Tibial nerve (tissue), 4 donors: ENCODE measurements at regions not wholly inside any gene's neighbourhood (a gene's known extent, or its start where the extent isn't known, plus 50 kb on each side); places are given as distances from the start of the nearest gene placed in this dataset.

ENCODE experiments used
- DNase-seq, 2 donors: peaks; one replicate each; pipeline ENCODE4 v3.0.0-alpha.2; 2019; ENCODE audit warnings: low spot score in 2 of 2
- H3K27ac ChIP-seq, 4 donors: fragments of 200-600 bp; sonication (generic) in 3 of 4; one replicate each; pipeline ENCODE4 v1.5.1; 2017 to 2019; ENCODE audit warnings: mild to moderate bottlenecking in 1 of 4
- H3K27me3 ChIP-seq, 2 donors: fragments of 200-600 bp; sonication (generic) in 1 of 2; one replicate each; pipeline versions ENCODE4 v1.5.1 to v1.6.0; 2017 to 2019
- H3K36me3 ChIP-seq, 3 donors: fragments of 200-600 bp; sonication (generic); one replicate each; pipeline ENCODE4 v1.5.1; 2018 to 2019
- H3K4me1 ChIP-seq, 4 donors: fragments of 200-600 bp; sonication (generic) in 3 of 4; one replicate each; pipeline ENCODE4 v1.5.1; 2017 to 2019
- H3K4me3 ChIP-seq, 4 donors: fragments of 200-600 bp; sonication (generic) in 3 of 4; one replicate each; pipeline ENCODE4 v1.5.1; 2017 to 2019; ENCODE audit warnings: mild to moderate bottlenecking in 1 of 4, moderate library complexity in 1 of 4
- H3K9me3 ChIP-seq, 4 donors: fragments of 200-600 bp; sonication (generic) in 3 of 4; one replicate each; pipeline ENCODE4 v1.5.1; 2017 to 2019
- EP300 ChIP-seq, 2 donors: sonication (generic); formaldehyde crosslinking; IDR thresholded peaks; one replicate each; pipeline ENCODE4 v1.6.1; 2017; ENCODE audit warnings: antibody characterized with exemption in 2 of 2, mild to moderate bottlenecking in 1 of 2
- POLR2A ChIP-seq, 2 donors: fragments of 450-650 bp; IDR thresholded peaks; one replicate each; pipeline ENCODE4 v1.6.1; 2017; ENCODE audit warnings: antibody characterized with exemption in 2 of 2, mild to moderate bottlenecking in 2 of 2, moderate library complexity in 2 of 2
- WGBS, 2 donors: methylation state at CpG; one replicate each; pipeline ENCODE4 v1.1.5; 2018; 5-methylcytosine and 5-hydroxymethylcytosine counted together
- TF ChIP-seq, protein P1 (sequence below), 5 experiments: fragments of 200-600 bp in 3 of 5; fragments of 450-650 bp in 2 of 5; sonication (generic) in 3 of 5; IDR thresholded peaks; one replicate each; pipeline ENCODE4 v1.5.1; 2016 to 2019; ENCODE audit warnings: antibody characterized with exemption in 5 of 5, mild to moderate bottlenecking in 3 of 5, moderate library complexity in 2 of 5

DNA sequence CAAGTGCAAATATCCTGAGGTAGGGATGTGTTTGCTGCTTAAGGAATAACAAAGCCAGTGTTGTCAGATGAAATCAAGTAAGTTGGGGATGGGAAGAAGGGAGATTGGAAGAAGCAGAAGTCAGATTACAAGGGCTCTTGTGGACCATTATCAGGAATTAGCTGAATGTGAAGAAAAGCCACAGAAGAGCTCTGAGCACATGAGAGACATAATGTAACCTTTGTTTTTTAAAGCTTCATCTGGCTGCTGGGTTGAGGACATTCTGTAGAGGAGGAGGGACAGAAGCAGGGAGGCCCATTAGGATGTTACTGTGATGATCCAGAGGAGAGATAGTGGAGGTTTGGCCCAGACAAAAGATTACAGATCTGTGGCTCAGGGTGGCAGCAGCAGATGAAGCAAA is 111.7 kb downstream of the DUSP10 start:
- no peak overlapping the region for H3K4me3 ChIP-seq
- TF ChIP-seq, protein P1, sequence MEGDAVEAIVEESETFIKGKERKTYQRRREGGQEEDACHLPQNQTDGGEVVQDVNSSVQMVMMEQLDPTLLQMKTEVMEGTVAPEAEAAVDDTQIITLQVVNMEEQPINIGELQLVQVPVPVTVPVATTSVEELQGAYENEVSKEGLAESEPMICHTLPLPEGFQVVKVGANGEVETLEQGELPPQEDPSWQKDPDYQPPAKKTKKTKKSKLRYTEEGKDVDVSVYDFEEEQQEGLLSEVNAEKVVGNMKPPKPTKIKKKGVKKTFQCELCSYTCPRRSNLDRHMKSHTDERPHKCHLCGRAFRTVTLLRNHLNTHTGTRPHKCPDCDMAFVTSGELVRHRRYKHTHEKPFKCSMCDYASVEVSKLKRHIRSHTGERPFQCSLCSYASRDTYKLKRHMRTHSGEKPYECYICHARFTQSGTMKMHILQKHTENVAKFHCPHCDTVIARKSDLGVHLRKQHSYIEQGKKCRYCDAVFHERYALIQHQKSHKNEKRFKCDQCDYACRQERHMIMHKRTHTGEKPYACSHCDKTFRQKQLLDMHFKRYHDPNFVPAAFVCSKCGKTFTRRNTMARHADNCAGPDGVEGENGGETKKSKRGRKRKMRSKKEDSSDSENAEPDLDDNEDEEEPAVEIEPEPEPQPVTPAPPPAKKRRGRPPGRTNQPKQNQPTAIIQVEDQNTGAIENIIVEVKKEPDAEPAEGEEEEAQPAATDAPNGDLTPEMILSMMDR (IDR thresholded peaks at IDR 0.05) = no peak
- TF ChIP-seq EP300 (IDR thresholded peaks at IDR 0.05) = no peak
- no peak for TF ChIP-seq POLR2A (IDR thresholded peaks at IDR 0.05)
- H3K4me1 ChIP-seq = no peaks in the 10 kb centered on the region
- no peak for DNase-seq
- no peaks in the 10 kb centered on the region for H3K27me3 ChIP-seq
- H3K9me3 ChIP-seq = no peaks in the 10 kb centered on the region
- H3K36me3 ChIP-seq = no peaks in the 10 kb centered on the region
- H3K27ac ChIP-seq = no peak overlapping the region

DNA sequence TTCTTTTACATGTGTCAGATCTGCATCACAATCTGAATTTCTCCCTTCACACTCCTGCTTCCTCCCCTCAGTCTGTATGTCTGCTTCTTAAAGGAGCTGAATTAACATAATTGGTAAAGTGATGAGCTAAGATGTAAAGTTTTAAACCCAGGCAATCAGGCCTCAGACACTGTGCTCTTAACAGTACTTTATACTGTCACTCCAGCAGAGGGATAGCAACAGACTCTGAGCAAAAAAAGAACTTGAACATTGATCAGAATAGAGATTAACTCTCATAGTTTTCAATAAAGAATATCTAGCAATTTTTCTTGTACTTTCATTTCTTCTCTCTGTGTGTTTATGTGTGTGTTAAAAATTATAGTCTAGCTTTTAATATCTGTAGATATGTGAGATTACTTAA is 110.3 kb downstream of the DUSP10 start:
- no peak overlapping the region for H3K27ac ChIP-seq
- H3K36me3 ChIP-seq = no peaks in the 10 kb centered on the region
- TF ChIP-seq EP300 (IDR thresholded peaks at IDR 0.05) = no peak
- H3K27me3 ChIP-seq = no peaks in the 10 kb centered on the region
- no peaks in the 10 kb centered on the region for H3K4me1 ChIP-seq
- no peak for DNase-seq
- H3K9me3 ChIP-seq = no peaks in the 10 kb centered on the region
- H3K4me3 ChIP-seq = no peak overlapping the region

DNA sequence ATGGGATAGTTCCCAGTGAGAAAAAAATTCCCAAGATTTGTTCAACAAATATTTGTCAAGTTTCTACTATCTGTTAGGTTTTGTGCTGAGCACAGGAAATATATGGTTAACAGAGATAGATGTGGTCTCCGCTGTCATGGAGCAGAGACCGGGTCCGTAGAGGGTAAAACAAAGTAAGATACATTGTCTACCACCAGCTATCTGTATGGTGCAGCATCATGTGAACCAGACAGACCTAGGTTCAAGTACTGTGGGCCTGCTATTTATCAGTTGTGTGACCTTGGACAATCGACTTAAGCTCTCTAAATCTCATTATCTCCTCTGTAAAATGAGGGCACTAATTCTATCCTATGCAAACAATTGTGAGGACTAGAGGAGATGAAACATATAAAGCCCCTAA is 109.8 kb downstream of the DUSP10 start:
- TF ChIP-seq POLR2A (IDR thresholded peaks at IDR 0.05) (no peak), EP300 (IDR thresholded peaks at IDR 0.05) (no peak)
- TF ChIP-seq, protein P1 (IDR thresholded peaks at IDR 0.05) = no peak
- no peaks in the 10 kb centered on the region for H3K27me3 ChIP-seq
- H3K36me3 ChIP-seq = no peaks in the 10 kb centered on the region
- H3K4me3 ChIP-seq = no peak overlapping the region
- no peak overlapping the region for H3K27ac ChIP-seq
- H3K4me1 ChIP-seq = peaks cover 0 to 4% (median under 1%) of the 10 kb centered on the region in 4 donors
- 63 to 73% methylated on average over 4 of the region's 4 CpGs for WGBS, 2 donors
- DNase-seq = no peak
- H3K9me3 ChIP-seq = no peaks in the 10 kb centered on the region

DNA sequence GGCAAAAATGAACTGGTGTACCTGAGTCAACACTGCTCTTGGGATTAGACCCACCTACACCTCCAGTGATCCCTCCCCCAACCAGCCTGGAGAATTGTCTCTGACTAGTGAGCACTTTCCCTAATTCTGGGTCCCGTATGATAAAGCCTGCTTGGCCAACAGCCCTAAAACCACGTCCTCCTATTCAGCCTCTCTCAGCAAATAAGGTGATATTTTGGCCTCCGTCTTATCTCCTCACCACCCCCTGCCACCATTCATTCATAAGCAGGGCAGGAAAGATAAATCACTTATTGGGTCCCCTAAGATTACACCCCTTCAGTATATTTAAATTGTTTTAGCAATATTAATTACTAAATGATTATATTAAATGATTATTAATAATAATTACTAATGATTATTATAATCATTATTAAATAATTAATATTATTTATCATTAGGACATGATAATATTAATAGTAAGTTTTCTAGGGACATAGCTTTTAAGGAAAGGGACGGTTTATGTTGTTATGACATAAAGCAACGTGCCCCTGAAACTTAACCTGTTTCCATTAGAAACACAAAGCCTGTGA is 108.0 kb downstream of the DUSP10 start:
- H3K4me1 ChIP-seq = peaks cover 0 to 13% (median 2%) of the 10 kb centered on the region in 4 donors
- 88 to 92% methylated on average over 5 of the region's 5 CpGs for WGBS, 2 donors
- H3K27me3 ChIP-seq = no peaks in the 10 kb centered on the region
- no peaks in the 10 kb centered on the region for H3K9me3 ChIP-seq
- no peak overlapping the region for H3K27ac ChIP-seq
- no peak for DNase-seq
- TF ChIP-seq POLR2A (IDR thresholded peaks at IDR 0.05) (no peak), EP300 (IDR thresholded peaks at IDR 0.05) (no peak)
- TF ChIP-seq, protein P1 (IDR thresholded peaks at IDR 0.05) = no peak
- no peak overlapping the region for H3K4me3 ChIP-seq
- H3K36me3 ChIP-seq = no peaks in the 10 kb centered on the region

DNA sequence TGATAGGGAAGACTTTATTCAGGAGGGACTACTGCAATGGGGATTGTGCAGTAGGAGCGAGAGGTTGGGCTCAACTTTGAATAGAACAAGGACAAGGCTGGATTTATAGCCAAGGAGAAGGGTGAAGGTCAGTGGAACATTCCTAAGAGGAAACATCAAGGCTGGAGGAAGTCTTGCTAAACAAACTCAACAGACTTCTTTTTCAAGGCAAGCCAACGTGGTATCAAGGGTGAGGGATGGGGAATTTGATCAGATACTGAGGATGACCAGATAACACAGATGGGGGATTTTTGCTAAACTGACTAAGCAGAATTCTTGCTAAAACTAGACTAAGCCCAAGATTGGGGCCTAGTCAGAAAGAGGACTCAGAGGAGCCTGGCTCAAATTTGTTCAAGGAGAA is 107.3 kb downstream of the DUSP10 start:
- H3K36me3 ChIP-seq = no peaks in the 10 kb centered on the region
- no peaks in the 10 kb centered on the region for H3K27me3 ChIP-seq
- H3K4me1 ChIP-seq = peaks cover 0 to 13% (median 2%) of the 10 kb centered on the region in 4 donors
- H3K9me3 ChIP-seq = no peaks in the 10 kb centered on the region
- WGBS, 2 donors = 26 to 37% methylated on average over 2 of the region's 2 CpGs
- DNase-seq = no peak
- no peak overlapping the region for H3K4me3 ChIP-seq
- H3K27ac ChIP-seq = no peak overlapping the region
- TF ChIP-seq EP300 (IDR thresholded peaks at IDR 0.05) (no peak), POLR2A (IDR thresholded peaks at IDR 0.05) (no peak)
- TF ChIP-seq, protein P1 (IDR thresholded peaks at IDR 0.05) = no peak

DNA sequence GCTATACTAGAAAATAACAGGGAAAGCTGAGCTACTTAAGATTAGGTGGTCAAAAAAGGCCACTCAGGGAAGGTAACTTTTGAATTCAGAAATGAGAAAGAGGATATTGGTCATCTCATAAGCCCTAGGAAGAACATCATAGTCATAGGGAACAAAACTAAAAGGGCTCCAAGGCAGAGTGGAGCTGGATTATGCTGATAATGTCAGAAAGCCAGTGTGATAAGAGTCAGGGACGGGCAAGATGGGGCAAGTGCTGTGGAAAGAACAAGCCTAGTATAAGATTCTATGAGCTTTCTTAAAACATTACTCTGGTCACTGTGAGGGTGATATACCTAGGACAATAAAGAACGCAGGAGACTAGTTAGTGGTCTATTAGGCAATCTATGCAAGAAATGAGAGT is 106.6 kb downstream of the DUSP10 start:
- TF ChIP-seq, protein P1 (IDR thresholded peaks at IDR 0.05) = no peak
- TF ChIP-seq EP300 (IDR thresholded peaks at IDR 0.05) (no peak), POLR2A (IDR thresholded peaks at IDR 0.05) (no peak)
- no peak overlapping the region for H3K27ac ChIP-seq
- WGBS, 2 donors = 92 to 94% methylated on average over 2 of the region's 2 CpGs
- no peaks in the 10 kb centered on the region for H3K36me3 ChIP-seq
- H3K4me3 ChIP-seq = no peak overlapping the region
- H3K9me3 ChIP-seq = no peaks in the 10 kb centered on the region
- DNase-seq = no peak
- peaks cover 0 to 13% (median 2%) of the 10 kb centered on the region in 4 donors for H3K4me1 ChIP-seq
- no peaks in the 10 kb centered on the region for H3K27me3 ChIP-seq
